Naive thymus-derived CD8-positive, alpha-beta T cell (primary cell): ENCODE measurements at regions not wholly inside any gene's neighbourhood (a gene's known extent, or its start where the extent isn't known, plus 50 kb on each side); places are given as distances from the start of the nearest gene placed in this dataset.

Source experiments
- ATAC-seq, 2 donors: fragments of 150-1000 bp; cut with Tn5 transposase in 1 of 2; sonication (Bioruptor Pico), chemical (Tn5 transposase) in 1 of 2; 1 replicate in 1 of 2; 2 replicates in 1 of 2; pipeline ENCODE4 v1.10.0; 2021; ENCODE audit warnings: mild to moderate bottlenecking in 2 of 2, moderate library complexity in 2 of 2
- POLR2A ChIA-PET: fragments of 350-600 bp; sonication (Branson Sonifier 250); formaldehyde crosslinking; loops from one replicate; lab custom pipeline; 2021; ENCODE audit warnings: antibody characterized with exemption; lab: Charles Lee
- DNase-seq, 10 donors: peaks; one replicate each; pipeline versions ENCODE4 v3.0.0 to v3.0.0-alpha.2; 2020 to 2022
- H3K27ac Mint-ChIP-seq, 10 donors: one replicate each; pipeline ENCODE4 v1.8.0; 2020 to 2022; ENCODE audit warnings: mild to moderate bottlenecking in 10 of 10, mixed read lengths in 10 of 10, moderate library complexity in 4 of 10, inconsistent platforms in 1 of 10
- H3K27me3 Mint-ChIP-seq, 5 donors: one replicate each; pipeline ENCODE4 v1.8.0; 2021 to 2022; ENCODE audit warnings: mixed read lengths in 5 of 5
- H3K36me3 Mint-ChIP-seq, 3 donors: one replicate each; pipeline ENCODE4 v1.8.0; 2020 to 2022; ENCODE audit warnings: mixed read lengths in 3 of 3, mild to moderate bottlenecking in 2 of 3, inconsistent platforms in 1 of 3
- H3K4me1 Mint-ChIP-seq, 4 donors: one replicate each; pipeline ENCODE4 v1.8.0; 2021 to 2022; ENCODE audit warnings: mixed read lengths in 4 of 4
- H3K4me3 Mint-ChIP-seq, 10 donors: one replicate each; pipeline ENCODE4 v1.8.0; 2020 to 2022; ENCODE audit warnings: mild to moderate bottlenecking in 10 of 10, mixed read lengths in 10 of 10, moderate library complexity in 6 of 10, inconsistent platforms in 1 of 10
- H3K9me3 Mint-ChIP-seq, 9 donors: one replicate each; pipeline ENCODE4 v1.8.0; 2020 to 2022; ENCODE audit warnings: mixed read lengths in 9 of 9, mild to moderate bottlenecking in 3 of 9, inconsistent platforms in 1 of 9, moderate library complexity in 1 of 9

DNA sequence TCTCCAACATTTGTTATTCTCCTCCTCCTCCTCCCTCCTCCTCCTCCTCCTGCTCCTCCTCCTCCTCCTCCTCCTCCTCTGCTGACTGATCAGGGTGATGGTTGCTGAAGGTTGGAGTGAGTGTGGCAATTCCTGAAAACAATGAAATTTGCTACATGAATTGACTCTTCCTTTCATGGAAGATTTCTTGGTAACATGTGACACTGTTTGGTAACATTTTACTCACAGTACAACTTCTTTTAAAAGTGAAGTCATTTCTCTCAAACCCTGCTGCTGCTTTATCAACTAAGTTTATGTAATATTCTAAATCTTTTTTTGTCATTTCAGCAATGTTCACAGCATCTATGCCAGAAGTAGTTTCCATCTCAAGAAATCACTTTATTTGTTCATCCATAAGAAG is 543.0 kb downstream of the MAFB start:
- no peak overlapping the region for H3K27ac Mint-ChIP-seq
- DNase-seq (no peak), ATAC-seq (no peak)
- peaks cover 0 to 5% (median 0%) of the 10 kb centered on the region in 9 donors for H3K9me3 Mint-ChIP-seq
- no peaks in the 10 kb centered on the region for H3K36me3 Mint-ChIP-seq
- H3K27me3 Mint-ChIP-seq, result peaks cover 6 to 32% (median 11%) of the 10 kb centered on the region in 5 donors
- no peak overlapping the region for H3K4me3 Mint-ChIP-seq
- H3K4me1 Mint-ChIP-seq, result no peaks in the 10 kb centered on the region
- POLR2A ChIA-PET, result no interaction called here

DNA sequence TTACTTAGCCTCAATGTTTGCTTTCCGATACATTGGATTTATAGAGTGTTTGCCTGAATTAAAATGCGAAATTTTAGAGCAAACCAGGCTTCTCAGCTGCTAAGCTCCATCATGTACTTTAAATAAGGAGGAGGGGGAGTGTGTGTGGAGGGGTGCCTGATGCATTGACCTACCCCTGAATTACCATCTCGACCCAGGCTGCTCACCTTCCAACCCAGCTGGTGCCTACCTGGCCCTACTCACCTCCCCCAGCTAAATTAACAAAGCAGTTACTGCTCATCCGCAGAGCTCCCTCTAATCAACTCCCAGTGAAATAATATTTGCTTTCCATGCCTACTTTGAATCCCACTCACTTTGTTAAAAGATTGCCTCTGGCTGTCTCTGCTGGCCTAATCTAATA is 544.5 kb downstream of the MAFB start:
- POLR2A ChIA-PET, result no interaction called here
- no peak overlapping the region for H3K27ac Mint-ChIP-seq
- H3K27me3 Mint-ChIP-seq, result peaks cover 7 to 34% (median 13%) of the 10 kb centered on the region in 5 donors
- no peaks in the 10 kb centered on the region for H3K4me1 Mint-ChIP-seq
- no peak overlapping the region for H3K4me3 Mint-ChIP-seq
- H3K9me3 Mint-ChIP-seq, result peaks cover 0 to 5% (median 0%) of the 10 kb centered on the region in 9 donors
- ATAC-seq, result no peak
- no peaks in the 10 kb centered on the region for H3K36me3 Mint-ChIP-seq
- DNase-seq, result no peak

DNA sequence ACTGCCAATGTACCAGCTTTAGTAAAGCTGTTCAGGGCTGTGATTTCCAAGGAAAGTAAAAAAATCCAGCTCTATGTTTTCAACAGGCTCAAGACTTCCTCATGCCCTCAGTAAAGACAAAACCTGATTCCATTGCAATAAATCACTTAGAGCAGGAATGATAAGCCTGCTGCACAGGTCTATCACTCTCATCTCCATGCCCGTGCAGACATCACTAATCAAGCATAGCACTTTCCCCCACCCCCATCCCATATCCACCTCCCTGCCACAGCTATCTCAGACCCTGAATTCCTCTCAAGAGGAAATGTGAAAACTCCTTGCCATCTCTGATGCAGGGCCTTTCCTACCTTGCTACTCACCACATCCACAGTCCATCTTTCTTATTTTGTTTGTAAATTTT is 554.9 kb downstream of the MAFB start:
- no peak for ATAC-seq
- POLR2A ChIA-PET, result no interaction called here
- H3K4me1 Mint-ChIP-seq, result no peaks in the 10 kb centered on the region
- DNase-seq, result no peak
- peaks cover 0 to 20% (median 3%) of the 10 kb centered on the region in 5 donors for H3K27me3 Mint-ChIP-seq
- peaks cover 0 to 4% (median 0%) of the 10 kb centered on the region in 3 donors for H3K36me3 Mint-ChIP-seq
- peaks cover 0 to 23% (median 5%) of the 10 kb centered on the region in 9 donors for H3K9me3 Mint-ChIP-seq
- H3K27ac Mint-ChIP-seq, result no peak overlapping the region
- no peak overlapping the region for H3K4me3 Mint-ChIP-seq

DNA sequence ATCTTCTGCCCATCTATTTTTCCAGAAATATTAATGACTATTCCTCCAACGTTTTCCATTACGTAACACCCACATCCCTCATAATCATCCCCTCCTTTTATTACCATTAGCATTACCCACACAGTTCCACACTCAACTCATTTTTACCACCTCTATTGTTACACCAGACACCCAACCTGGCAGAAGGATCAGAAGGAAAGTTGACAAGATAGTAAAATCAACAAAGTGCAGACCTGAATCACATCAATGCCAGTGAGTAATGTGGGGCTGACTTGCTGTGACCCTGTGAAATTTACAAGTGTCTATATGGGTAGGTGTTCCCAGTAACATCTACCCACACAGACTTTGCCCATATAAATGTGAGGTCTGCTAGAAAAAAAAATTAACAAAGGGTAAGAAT is 568.2 kb downstream of the MAFB start:
- no peaks in the 10 kb centered on the region for H3K4me1 Mint-ChIP-seq
- POLR2A ChIA-PET, result no interaction called here
- H3K36me3 Mint-ChIP-seq, result no peaks in the 10 kb centered on the region
- no peak for ATAC-seq
- DNase-seq, result no peak
- H3K9me3 Mint-ChIP-seq, result peaks cover 0 to 4% (median 0%) of the 10 kb centered on the region in 9 donors
- peaks cover 4 to 17% (median 6%) of the 10 kb centered on the region in 5 donors for H3K27me3 Mint-ChIP-seq
- H3K27ac Mint-ChIP-seq, result no peak overlapping the region
- no peak overlapping the region for H3K4me3 Mint-ChIP-seq

DNA sequence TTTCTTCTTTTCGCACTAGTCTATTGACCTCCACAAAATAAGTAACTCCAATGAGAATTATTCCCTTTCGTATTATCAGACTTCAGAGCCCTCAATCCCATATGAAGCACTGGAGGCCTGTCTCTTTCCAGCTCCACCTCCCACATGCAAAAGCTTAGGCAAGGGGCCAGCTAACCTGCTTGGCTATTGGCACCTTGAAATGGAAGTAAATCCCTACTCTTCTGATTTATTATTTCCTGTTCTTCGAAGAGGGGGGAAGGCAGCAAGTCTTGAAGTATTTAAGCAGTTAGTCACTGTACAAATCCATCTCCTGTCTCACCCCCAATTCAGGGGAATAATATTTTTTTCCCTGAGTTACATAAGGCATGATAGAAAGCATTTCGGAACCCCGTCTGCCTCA is 577.8 kb downstream of the MAFB start:
- Mint-ChIP-seq H3K4me3 (no peak overlapping the region), H3K36me3 (no peaks in the 10 kb centered on the region), H3K27ac (no peak overlapping the region), H3K4me1 (no peaks in the 10 kb centered on the region), H3K27me3 (peaks cover 2 to 11% (median 8%) of the 10 kb centered on the region in 5 donors), H3K9me3 (peaks cover 0 to 7% (median 0%) of the 10 kb centered on the region in 9 donors)
- POLR2A ChIA-PET, result no interaction called here
- ATAC-seq (no peak), DNase-seq (no peak)

DNA sequence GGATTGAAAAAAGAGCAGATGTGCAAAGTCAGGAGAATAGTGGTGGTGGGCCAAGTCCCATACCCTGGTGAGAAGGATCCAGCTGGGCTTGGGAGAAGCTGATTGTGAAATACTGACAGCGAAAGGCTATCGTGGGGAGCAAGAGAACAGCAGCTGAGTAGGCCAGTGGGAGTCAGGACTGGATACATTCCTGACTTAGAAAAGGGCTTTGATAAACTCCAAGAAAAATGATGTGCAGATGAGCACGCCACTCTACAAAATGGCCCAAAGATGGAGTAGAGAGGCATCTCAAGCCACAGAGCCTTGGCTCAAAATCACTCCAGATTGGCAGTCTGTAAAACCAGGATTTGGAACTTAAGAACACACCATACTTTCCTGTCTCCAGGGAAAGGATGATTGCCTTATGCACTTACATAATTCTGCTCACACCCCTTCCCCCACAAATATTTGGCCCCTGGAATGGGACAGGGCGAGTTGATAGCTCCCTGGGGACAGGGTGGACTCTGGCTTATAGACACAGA is 578.7 kb downstream of the MAFB start:
- Mint-ChIP-seq H3K4me3 (no peak overlapping the region), H3K36me3 (no peaks in the 10 kb centered on the region), H3K4me1 (no peaks in the 10 kb centered on the region), H3K27ac (no peak overlapping the region), H3K27me3 (peaks cover 2 to 15% (median 9%) of the 10 kb centered on the region in 5 donors), H3K9me3 (peaks cover 0 to 7% (median 0%) of the 10 kb centered on the region in 9 donors)
- no peak for DNase-seq
- POLR2A ChIA-PET, result no interaction called here
- ATAC-seq, result no peak

DNA sequence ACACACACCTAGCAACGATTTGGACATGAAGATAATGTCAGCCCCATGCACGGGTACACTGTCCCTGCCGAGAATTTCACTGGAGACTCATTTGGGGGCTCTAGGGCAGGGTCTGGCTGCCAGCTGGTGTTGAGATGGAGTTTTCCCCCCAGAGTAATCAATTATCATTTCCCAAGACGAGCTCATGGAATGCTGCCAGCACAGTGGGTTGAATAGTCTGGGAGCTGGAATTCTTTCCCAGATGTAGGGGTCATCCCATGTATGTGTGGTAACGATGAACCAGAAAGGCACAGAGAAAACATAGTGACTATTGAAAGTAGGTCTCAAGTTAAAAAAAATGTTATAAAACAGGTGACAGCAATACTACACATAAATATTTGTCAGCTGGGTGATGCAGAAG is 579.9 kb downstream of the MAFB start:
- Mint-ChIP-seq H3K9me3 (peaks cover 0 to 7% (median 0%) of the 10 kb centered on the region in 9 donors), H3K36me3 (no peaks in the 10 kb centered on the region), H3K27me3 (peaks cover 2 to 28% (median 10%) of the 10 kb centered on the region in 5 donors), H3K4me3 (no peak overlapping the region), H3K27ac (no peak overlapping the region), H3K4me1 (no peaks in the 10 kb centered on the region)
- POLR2A ChIA-PET, result no interaction called here
- DNase-seq (no peak), ATAC-seq (no peak)

DNA sequence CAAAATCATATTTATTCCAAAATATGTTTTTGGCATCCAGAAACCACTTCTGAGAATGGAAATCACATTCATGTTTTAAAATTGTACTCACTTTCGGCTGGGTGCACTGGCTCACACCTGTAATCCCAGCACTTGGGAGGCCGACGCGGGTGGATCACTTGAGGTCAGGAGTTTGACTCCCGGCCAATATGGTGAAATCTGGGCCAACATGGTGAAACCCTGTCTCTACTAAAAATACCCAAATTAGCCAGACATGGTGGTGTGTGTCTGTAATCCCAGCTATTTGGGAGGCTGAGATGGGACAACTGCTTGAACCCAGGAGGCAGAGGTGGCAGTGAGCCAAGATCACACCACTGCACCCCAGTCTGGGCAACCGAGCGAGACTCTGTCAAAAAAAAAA is 580.7 kb downstream of the MAFB start:
- no peaks in the 10 kb centered on the region for H3K36me3 Mint-ChIP-seq
- H3K4me3 Mint-ChIP-seq, result no peak overlapping the region
- H3K27ac Mint-ChIP-seq, result no peak overlapping the region
- H3K27me3 Mint-ChIP-seq, result peaks cover 2 to 28% (median 10%) of the 10 kb centered on the region in 5 donors
- H3K9me3 Mint-ChIP-seq, result peaks cover 0 to 7% (median 0%) of the 10 kb centered on the region in 9 donors
- no peaks in the 10 kb centered on the region for H3K4me1 Mint-ChIP-seq
- no peak for DNase-seq
- no peak for ATAC-seq
- POLR2A ChIA-PET, result no interaction called here

DNA sequence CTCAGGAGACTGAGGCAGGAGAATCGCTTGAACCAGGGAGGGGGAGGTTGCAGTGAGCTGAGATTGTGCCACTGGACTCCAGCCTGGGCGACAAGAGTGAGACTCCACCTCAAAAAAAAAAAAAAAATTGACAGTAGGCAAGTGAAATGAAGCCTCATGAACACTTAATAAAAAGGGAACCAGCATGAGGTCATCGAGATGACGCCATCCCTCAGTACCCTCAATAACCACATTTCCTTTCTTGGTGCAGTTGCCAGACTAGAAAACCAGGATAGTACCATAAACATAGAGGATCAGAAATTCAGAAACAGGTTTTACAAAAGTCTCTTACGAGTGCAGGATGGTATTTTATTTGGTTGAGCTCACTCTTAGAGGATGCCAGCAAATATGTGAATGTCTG is 584.1 kb downstream of the MAFB start:
- POLR2A ChIA-PET, result no interaction called here
- Mint-ChIP-seq H3K4me3 (no peak overlapping the region), H3K27ac (no peak overlapping the region), H3K36me3 (no peaks in the 10 kb centered on the region), H3K27me3 (peaks cover 0 to 33% (median 6%) of the 10 kb centered on the region in 5 donors), H3K4me1 (no peaks in the 10 kb centered on the region), H3K9me3 (peaks cover 0 to 4% (median 0%) of the 10 kb centered on the region in 9 donors)
- DNase-seq (no peak), ATAC-seq (no peak)

DNA sequence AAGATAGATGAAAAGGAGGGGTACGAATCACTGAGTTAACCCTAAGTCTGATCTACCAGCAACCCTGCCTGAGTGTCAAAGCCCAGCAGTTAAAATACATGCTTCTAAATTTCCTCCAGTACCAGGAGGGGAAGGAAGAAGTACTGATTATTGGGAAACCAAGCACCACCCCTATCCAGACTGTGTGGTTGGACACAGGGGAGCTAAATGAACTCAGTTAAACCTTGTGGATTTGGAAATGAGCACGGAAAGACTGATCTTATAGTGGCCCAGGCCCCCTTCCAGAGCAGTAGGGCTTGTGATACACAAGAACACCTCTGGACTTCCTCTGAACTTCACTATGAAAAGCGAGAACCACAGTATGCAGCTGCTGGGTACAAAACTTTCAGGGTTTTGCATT is 585.6 kb downstream of the MAFB start:
- Mint-ChIP-seq H3K4me3 (no peak overlapping the region), H3K27me3 (peaks cover 0 to 39% (median 6%) of the 10 kb centered on the region in 5 donors), H3K27ac (no peak overlapping the region), H3K36me3 (no peaks in the 10 kb centered on the region), H3K9me3 (peaks cover 0 to 4% (median 0%) of the 10 kb centered on the region in 9 donors), H3K4me1 (no peaks in the 10 kb centered on the region)
- POLR2A ChIA-PET, result no interaction called here
- no peak for DNase-seq
- no peak for ATAC-seq

DNA sequence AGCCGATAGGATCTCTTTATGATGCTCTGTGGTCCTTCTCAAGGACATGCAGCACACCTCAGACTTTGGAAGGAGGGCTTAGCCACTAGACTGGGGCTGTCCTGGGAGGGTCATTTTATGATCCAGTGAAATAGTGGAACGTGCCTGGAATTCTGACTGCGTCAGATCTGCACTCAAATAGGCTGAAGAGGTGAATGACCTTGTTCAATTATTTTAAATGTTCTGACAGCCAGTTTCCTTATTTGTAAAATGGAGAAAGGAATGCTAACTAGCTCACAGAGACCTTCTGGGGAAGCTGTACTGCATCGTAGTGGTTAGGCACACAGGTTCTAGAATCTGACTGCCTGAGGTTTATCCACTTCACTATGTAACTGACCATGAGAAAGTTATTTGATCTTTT is 587.5 kb downstream of the MAFB start:
- Mint-ChIP-seq H3K27me3 (peaks cover 0 to 39% (median 6%) of the 10 kb centered on the region in 5 donors), H3K36me3 (no peaks in the 10 kb centered on the region), H3K9me3 (peaks cover 0 to 4% (median 0%) of the 10 kb centered on the region in 9 donors), H3K27ac (no peak overlapping the region), H3K4me3 (no peak overlapping the region), H3K4me1 (no peaks in the 10 kb centered on the region)
- no peak for DNase-seq
- POLR2A ChIA-PET, result no interaction called here
- ATAC-seq, result no peak

DNA sequence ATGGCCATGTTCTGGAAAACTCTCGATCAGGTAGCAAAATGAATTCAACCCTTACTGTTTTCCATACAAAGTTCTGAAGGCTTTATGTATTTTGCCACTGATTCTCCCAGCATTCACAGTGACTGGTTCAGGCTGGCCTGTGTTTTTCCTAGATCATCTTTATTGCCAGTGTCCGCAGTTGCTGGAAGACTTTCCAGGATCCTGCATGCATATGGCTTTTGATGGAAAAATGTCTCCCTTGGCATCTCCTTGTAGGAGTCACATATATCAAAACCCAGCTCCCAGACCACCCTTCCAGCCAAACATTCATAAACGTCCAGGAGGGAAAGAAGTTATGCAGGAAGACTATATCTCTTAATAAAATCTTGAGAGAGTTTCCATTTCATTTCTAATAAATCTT is 588.8 kb downstream of the MAFB start:
- Mint-ChIP-seq H3K27ac (no peak overlapping the region), H3K36me3 (no peaks in the 10 kb centered on the region), H3K9me3 (no peaks in the 10 kb centered on the region), H3K27me3 (peaks cover 0 to 33% (median 6%) of the 10 kb centered on the region in 5 donors), H3K4me3 (no peak overlapping the region), H3K4me1 (no peaks in the 10 kb centered on the region)
- POLR2A ChIA-PET, result no interaction called here
- ATAC-seq (no peak), DNase-seq (no peak)

DNA sequence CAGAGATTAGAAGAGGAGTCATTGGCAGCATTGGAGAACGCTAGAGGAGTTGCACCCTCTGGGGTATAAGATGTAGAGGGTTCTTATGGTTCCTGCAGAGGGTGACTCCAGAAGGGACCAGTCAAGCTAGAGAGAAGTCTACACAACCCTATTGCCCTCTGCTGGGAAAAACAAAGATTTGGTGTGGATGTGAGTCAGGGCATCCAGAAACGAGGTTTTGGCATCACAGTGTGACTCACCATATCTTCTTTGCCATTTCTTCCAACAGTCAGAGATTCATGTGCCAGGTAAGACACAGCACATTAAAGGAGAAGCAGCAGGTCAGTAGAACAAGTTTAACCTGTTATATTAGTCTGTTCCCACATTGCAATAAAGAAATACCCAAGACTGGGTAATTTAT is 598.8 kb downstream of the MAFB start:
- Mint-ChIP-seq H3K4me3 (no peak overlapping the region), H3K36me3 (peaks cover 0 to 5% (median 0%) of the 10 kb centered on the region in 3 donors), H3K27ac (no peak overlapping the region), H3K9me3 (peaks cover 4 to 46% (median 16%) of the 10 kb centered on the region in 9 donors), H3K27me3 (peaks cover 0 to 9% (median 0%) of the 10 kb centered on the region in 5 donors), H3K4me1 (no peaks in the 10 kb centered on the region)
- POLR2A ChIA-PET, result no interaction called here
- DNase-seq (no peak), ATAC-seq (no peak)

DNA sequence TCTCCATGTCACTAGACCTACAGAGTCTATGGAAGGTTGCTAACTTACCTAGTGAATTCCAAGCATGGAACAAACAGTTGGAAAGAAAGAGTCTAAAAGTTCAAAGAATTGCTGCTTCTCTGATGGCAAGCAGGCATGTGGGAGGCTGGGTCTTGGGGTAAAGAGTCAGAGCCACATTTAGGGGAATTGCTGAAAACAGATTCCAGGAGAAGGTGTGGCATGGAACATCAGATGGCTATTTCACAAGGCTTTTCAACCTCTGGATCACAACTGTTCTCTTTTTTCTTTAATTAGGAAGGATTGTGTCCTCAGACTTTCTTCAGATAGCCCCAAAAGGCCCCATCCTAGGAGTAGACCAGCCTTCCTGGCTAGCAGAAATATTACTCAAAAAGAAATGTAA is 601.5 kb downstream of the MAFB start:
- DNase-seq, result no peak
- Mint-ChIP-seq H3K27me3 (peaks cover 0 to 9% (median 4%) of the 10 kb centered on the region in 5 donors), H3K9me3 (peaks cover 5 to 36% (median 11%) of the 10 kb centered on the region in 9 donors), H3K27ac (no peak overlapping the region), H3K36me3 (peaks cover 0 to 9% (median 0%) of the 10 kb centered on the region in 3 donors), H3K4me3 (no peak overlapping the region), H3K4me1 (no peaks in the 10 kb centered on the region)
- no peak for ATAC-seq
- POLR2A ChIA-PET, result no interaction called here
